ENCODE measurements at regions not wholly inside any gene's neighbourhood (a gene's known extent, or its start where the extent isn't known, plus 50 kb on each side); places are given as distances from the start of the nearest gene placed in this dataset.

DNA sequence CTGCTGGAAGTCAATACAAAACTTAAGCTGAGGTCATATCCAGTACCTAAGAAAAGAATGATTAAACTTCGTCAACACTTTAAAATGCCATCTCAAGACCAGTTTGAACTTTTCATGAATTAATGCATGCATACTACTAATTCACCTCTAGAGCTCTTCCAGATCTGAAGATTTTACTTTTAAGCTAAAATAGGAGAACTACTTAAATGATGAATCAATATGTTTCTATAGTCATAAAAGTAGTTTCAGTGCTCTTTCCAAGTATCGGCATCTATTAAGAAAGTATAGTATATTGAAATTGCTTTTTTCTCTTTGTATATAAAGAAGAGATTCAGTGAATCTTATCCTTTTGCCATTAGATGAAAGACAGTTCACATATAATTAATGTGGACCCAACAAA, 1123.9 kb downstream of the PCDH9 start:
- Histone ChIP-seq H3K18ac (ENCODE audit: low read length) (no peak overlapping the region), H3K4me2 (ENCODE audit: low read length) (no peak overlapping the region), H2AK5ac (ENCODE audit: low read length) (no peak overlapping the region)

DNA sequence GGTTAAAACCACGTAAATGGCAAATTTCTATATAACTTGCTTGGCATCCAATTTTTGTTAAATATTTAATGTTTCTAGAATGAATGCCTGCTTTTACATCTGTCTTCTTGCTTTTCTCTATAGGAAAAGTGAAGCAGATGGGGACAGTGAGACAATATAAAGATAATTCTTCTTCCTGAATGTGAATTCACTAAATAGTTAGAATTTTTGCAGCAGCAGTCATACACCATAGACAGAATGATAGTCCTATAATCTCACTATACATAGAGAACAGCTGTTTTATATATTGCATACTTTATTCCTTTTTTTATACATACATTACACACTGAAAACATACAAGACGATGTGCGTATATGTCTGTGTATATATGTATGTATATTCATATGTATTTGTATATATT, 1127.3 kb downstream of the PCDH9 start:
- H3K4me3 ChIP-seq (ENCODE audit: low read length), result no peak overlapping the region
- no peak overlapping the region for H2BK120ac ChIP-seq (ENCODE audit: low read depth, low read length)
- no peaks in the 10 kb centered on the region for H3K79me1 ChIP-seq (ENCODE audit: low read length)
- H4K5ac ChIP-seq (ENCODE audit: low read length), result no peak overlapping the region
- WGBS (ENCODE audit: extremely low coverage, insufficient coverage, low lambda C conversion rate), result no CpG with 5 or more reads among the region's 3 CpGs
- H2AK5ac ChIP-seq (ENCODE audit: low read length), result no peak overlapping the region
- H4K8ac ChIP-seq (ENCODE audit: low read depth, low read length), result no peak overlapping the region
- no peak overlapping the region for H3K4me2 ChIP-seq (ENCODE audit: low read length)
- no peak overlapping the region for H3K56ac ChIP-seq (ENCODE audit: low read length)
- H3K27ac ChIP-seq (ENCODE audit: low read depth, low read length), result no peak overlapping the region
- DNase-seq, result no peak
- H3K4me1 ChIP-seq (ENCODE audit: control insufficient read depth, low read depth, low read length), result no peaks in the 10 kb centered on the region
- no peaks in the 10 kb centered on the region for H3K36me3 ChIP-seq (ENCODE audit: control insufficient read depth, insufficient read depth, low read length)
- no peaks in the 10 kb centered on the region for H3K79me2 ChIP-seq (ENCODE audit: control insufficient read depth, insufficient read depth, low read length)
- H3K4ac ChIP-seq (ENCODE audit: low read depth, low read length), result no peak overlapping the region
- no peak overlapping the region for H3K9ac ChIP-seq (ENCODE audit: low read length)
- no peak overlapping the region for H2BK15ac ChIP-seq (replicated peaks; ENCODE audit: low read depth)
- no peak overlapping the region for H3K23ac ChIP-seq (ENCODE audit: low read length)
- H3K18ac ChIP-seq (ENCODE audit: low read length), result no peak overlapping the region
- no peaks in the 10 kb centered on the region for H3K27me3 ChIP-seq (ENCODE audit: insufficient read depth, low read length, poor library complexity)
- no peak overlapping the region for H2BK5ac ChIP-seq (ENCODE audit: low read length)

More for the DNA sequence above, 1123.9 kb downstream of the PCDH9 start:
- H3K4me3 ChIP-seq (ENCODE audit: low read length), result no peak overlapping the region
- H4K5ac ChIP-seq (ENCODE audit: low read length), result no peak overlapping the region
- H2BK120ac ChIP-seq (ENCODE audit: low read depth, low read length), result no peak overlapping the region
- H3K4me1 ChIP-seq (ENCODE audit: control insufficient read depth, low read depth, low read length), result no peaks in the 10 kb centered on the region
- H3K27ac ChIP-seq (ENCODE audit: low read depth, low read length), result no peak overlapping the region
- H3K36me3 ChIP-seq (ENCODE audit: control insufficient read depth, insufficient read depth, low read length), result no peaks in the 10 kb centered on the region
- no peak overlapping the region for H4K8ac ChIP-seq (ENCODE audit: low read depth, low read length)
- H3K27me3 ChIP-seq (ENCODE audit: insufficient read depth, low read length, poor library complexity), result no peaks in the 10 kb centered on the region
- H3K4ac ChIP-seq (ENCODE audit: low read depth, low read length), result no peak overlapping the region
- H3K23ac ChIP-seq (ENCODE audit: low read length), result no peak overlapping the region
- no CpG with 5 or more reads among the region's 2 CpGs for WGBS (ENCODE audit: extremely low coverage, insufficient coverage, low lambda C conversion rate)
- H3K9ac ChIP-seq (ENCODE audit: low read length), result no peak overlapping the region
- H2BK5ac ChIP-seq (ENCODE audit: low read length), result no peak overlapping the region
- H3K79me1 ChIP-seq (ENCODE audit: low read length), result no peaks in the 10 kb centered on the region
- no peak overlapping the region for H2BK15ac ChIP-seq (replicated peaks; ENCODE audit: low read depth)
- no peak for DNase-seq
- no peaks in the 10 kb centered on the region for H3K79me2 ChIP-seq (ENCODE audit: control insufficient read depth, insufficient read depth, low read length)
- no peak overlapping the region for H3K56ac ChIP-seq (ENCODE audit: low read length)

- no peak overlapping the region for H4K8ac ChIP-seq (ENCODE audit: low read depth, low read length)
- H2AK5ac ChIP-seq (ENCODE audit: low read length), result no peak overlapping the region
- H3K27me3 ChIP-seq (ENCODE audit: insufficient read depth, low read length, poor library complexity), result no peaks in the 10 kb centered on the region
- WGBS (ENCODE audit: extremely low coverage, insufficient coverage, low lambda C conversion rate), result no CpG with 5 or more reads among the region's 10 CpGs
- H3K9ac ChIP-seq (ENCODE audit: low read length), result no peak overlapping the region
- H3K36me3 ChIP-seq (ENCODE audit: control insufficient read depth, insufficient read depth, low read length), result no peaks in the 10 kb centered on the region
- H2BK120ac ChIP-seq (ENCODE audit: low read depth, low read length), result no peak overlapping the region
- H3K4me3 ChIP-seq (ENCODE audit: low read length), result no peak overlapping the region
- no peak overlapping the region for H3K56ac ChIP-seq (ENCODE audit: low read length)
- H3K4ac ChIP-seq (ENCODE audit: low read depth, low read length), result no peak overlapping the region
- H2BK5ac ChIP-seq (ENCODE audit: low read length), result no peak overlapping the region
- no peaks in the 10 kb centered on the region for H3K79me2 ChIP-seq (ENCODE audit: control insufficient read depth, insufficient read depth, low read length)
- H3K79me1 ChIP-seq (ENCODE audit: low read length), result no peaks in the 10 kb centered on the region
- DNase-seq, result no peak
- no peak overlapping the region for H2BK15ac ChIP-seq (replicated peaks; ENCODE audit: low read depth)
- H3K23ac ChIP-seq (ENCODE audit: low read length), result no peak overlapping the region
- H3K27ac ChIP-seq (ENCODE audit: low read depth, low read length), result no peak overlapping the region
- no peaks in the 10 kb centered on the region for H3K4me1 ChIP-seq (ENCODE audit: control insufficient read depth, low read depth, low read length)
- H3K18ac ChIP-seq (ENCODE audit: low read length), result no peak overlapping the region
- no peak overlapping the region for H4K5ac ChIP-seq (ENCODE audit: low read length)
- no peak overlapping the region for H3K4me2 ChIP-seq (ENCODE audit: low read length)
Measured at GRCh38 chr13:66099825-66100224, 1130.3 kb downstream of the PCDH9 start.

DNA sequence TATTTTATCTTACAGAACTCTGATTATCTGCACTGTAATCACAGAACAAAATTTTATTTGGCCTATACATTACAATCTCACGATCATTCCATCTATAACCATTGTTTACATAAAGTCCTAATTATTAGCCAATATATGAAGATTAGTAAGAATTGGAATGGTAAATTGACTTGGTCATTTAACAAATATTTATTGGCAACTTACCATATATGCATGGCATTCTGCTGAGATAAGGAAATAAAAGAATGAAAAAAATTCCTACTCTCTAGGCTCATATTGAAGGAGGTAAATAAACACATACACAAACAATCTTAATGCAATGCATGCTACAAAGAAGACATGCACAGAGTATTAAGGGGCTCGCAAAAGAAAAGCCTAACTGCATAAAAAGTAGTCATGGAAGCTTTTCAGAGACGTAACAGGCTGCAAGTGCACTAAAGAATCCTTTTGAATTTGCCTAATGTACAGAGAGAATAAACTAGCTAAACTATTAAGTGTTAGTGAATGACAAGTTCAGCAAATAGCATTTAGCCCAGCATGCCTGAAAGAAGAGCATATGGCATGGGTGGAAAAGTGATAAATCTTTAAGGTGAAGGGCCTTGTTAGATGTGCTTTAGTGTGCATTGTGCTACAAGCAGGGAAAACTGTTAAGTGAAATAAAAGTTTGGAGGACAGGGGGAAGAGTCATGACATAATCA, 1131.1 kb downstream of the PCDH9 start:
- H3K79me2 ChIP-seq (ENCODE audit: control insufficient read depth, insufficient read depth, low read length), result no peaks in the 10 kb centered on the region
- no peak overlapping the region for H3K4ac ChIP-seq (ENCODE audit: low read depth, low read length)
- 100% methylated on average over 1 of the region's 3 CpGs for WGBS (ENCODE audit: extremely low coverage, insufficient coverage, low lambda C conversion rate)
- H3K79me1 ChIP-seq (ENCODE audit: low read length), result no peaks in the 10 kb centered on the region
- no peak overlapping the region for H3K4me2 ChIP-seq (ENCODE audit: low read length)
- no peak overlapping the region for H3K56ac ChIP-seq (ENCODE audit: low read length)
- no peak overlapping the region for H3K27ac ChIP-seq (ENCODE audit: low read depth, low read length)
- H3K9ac ChIP-seq (ENCODE audit: low read length), result no peak overlapping the region
- no peak for DNase-seq
- H3K27me3 ChIP-seq (ENCODE audit: insufficient read depth, low read length, poor library complexity), result no peaks in the 10 kb centered on the region
- no peak overlapping the region for H4K5ac ChIP-seq (ENCODE audit: low read length)
- H3K23ac ChIP-seq (ENCODE audit: low read length), result no peak overlapping the region
- no peak overlapping the region for H2AK5ac ChIP-seq (ENCODE audit: low read length)
- no peaks in the 10 kb centered on the region for H3K36me3 ChIP-seq (ENCODE audit: control insufficient read depth, insufficient read depth, low read length)
- H2BK15ac ChIP-seq (replicated peaks; ENCODE audit: low read depth), result no peak overlapping the region
- H2BK120ac ChIP-seq (ENCODE audit: low read depth, low read length), result no peak overlapping the region
- H3K4me1 ChIP-seq (ENCODE audit: control insufficient read depth, low read depth, low read length), result no peaks in the 10 kb centered on the region
- no peak overlapping the region for H2BK5ac ChIP-seq (ENCODE audit: low read length)
- H3K4me3 ChIP-seq (ENCODE audit: low read length), result no peak overlapping the region
- H4K8ac ChIP-seq (ENCODE audit: low read depth, low read length), result no peak overlapping the region
- H3K18ac ChIP-seq (ENCODE audit: low read length), result no peak overlapping the region

DNA sequence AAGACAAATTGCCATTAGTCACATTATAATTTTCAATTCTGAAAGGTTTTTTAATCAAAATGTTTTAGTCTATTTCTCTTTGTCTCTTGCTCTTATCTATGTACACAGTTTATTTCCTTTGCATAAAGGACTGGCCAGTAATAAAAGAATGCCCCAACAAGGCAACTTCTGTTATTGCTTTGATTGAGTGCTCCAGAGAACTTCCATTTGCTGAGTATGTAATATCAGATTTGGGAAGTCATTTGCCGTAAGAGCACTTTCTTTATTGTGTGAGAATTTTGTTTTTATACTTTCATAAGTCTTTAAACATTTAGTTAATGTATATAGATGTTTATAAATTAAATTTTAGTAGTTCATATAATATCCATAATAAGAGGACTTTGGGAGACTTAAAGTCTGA, 1140.4 kb downstream of the PCDH9 start:
- Histone ChIP-seq H3K4me2 (ENCODE audit: low read length) (no peak overlapping the region), H3K27ac (ENCODE audit: low read depth, low read length) (no peak overlapping the region)

GRCh38 chr13:66087269-66087710, 1142.8 kb downstream of the PCDH9 start:
- Histone ChIP-seq H4K8ac (ENCODE audit: low read depth, low read length) (no peak overlapping the region), H3K18ac (ENCODE audit: low read length) (no peak overlapping the region), H3K4ac (ENCODE audit: low read depth, low read length) (no peak overlapping the region), H3K4me2 (ENCODE audit: low read length) (no peak overlapping the region), H3K36me3 (ENCODE audit: control insufficient read depth, insufficient read depth, low read length) (no peaks in the 10 kb centered on the region), H2AK5ac (ENCODE audit: low read length) (no peak overlapping the region), H3K4me1 (ENCODE audit: control insufficient read depth, low read depth, low read length) (no peaks in the 10 kb centered on the region), H2BK15ac (replicated peaks; ENCODE audit: low read depth) (no peak overlapping the region), H3K79me2 (ENCODE audit: control insufficient read depth, insufficient read depth, low read length) (no peaks in the 10 kb centered on the region), H2BK120ac (ENCODE audit: low read depth, low read length) (no peak overlapping the region), H3K4me3 (ENCODE audit: low read length) (no peak overlapping the region), H2BK5ac (ENCODE audit: low read length) (no peak overlapping the region), H3K56ac (ENCODE audit: low read length) (no peak overlapping the region), H3K27ac (ENCODE audit: low read depth, low read length) (no peak overlapping the region), H3K9ac (ENCODE audit: low read length) (no peak overlapping the region), H4K5ac (ENCODE audit: low read length) (no peak overlapping the region), H3K79me1 (ENCODE audit: low read length) (no peaks in the 10 kb centered on the region), H3K23ac (ENCODE audit: low read length) (no peak overlapping the region), H3K27me3 (ENCODE audit: insufficient read depth, low read length, poor library complexity) (no peaks in the 10 kb centered on the region)
- no peak for DNase-seq
- no CpG with 5 or more reads among the region's 2 CpGs for WGBS (ENCODE audit: extremely low coverage, insufficient coverage, low lambda C conversion rate)

More for the DNA sequence above, 1140.4 kb downstream of the PCDH9 start:
- no peak for DNase-seq
- H3K56ac ChIP-seq (ENCODE audit: low read length), result no peak overlapping the region
- no peaks in the 10 kb centered on the region for H3K79me2 ChIP-seq (ENCODE audit: control insufficient read depth, insufficient read depth, low read length)
- H4K8ac ChIP-seq (ENCODE audit: low read depth, low read length), result no peak overlapping the region
- H3K4ac ChIP-seq (ENCODE audit: low read depth, low read length), result no peak overlapping the region
- H3K4me1 ChIP-seq (ENCODE audit: control insufficient read depth, low read depth, low read length), result no peaks in the 10 kb centered on the region
- H3K23ac ChIP-seq (ENCODE audit: low read length), result no peak overlapping the region
- H4K5ac ChIP-seq (ENCODE audit: low read length), result no peak overlapping the region
- no peak overlapping the region for H2AK5ac ChIP-seq (ENCODE audit: low read length)
- no peaks in the 10 kb centered on the region for H3K79me1 ChIP-seq (ENCODE audit: low read length)
- H3K9ac ChIP-seq (ENCODE audit: low read length), result no peak overlapping the region
- no peak overlapping the region for H2BK120ac ChIP-seq (ENCODE audit: low read depth, low read length)
- H2BK5ac ChIP-seq (ENCODE audit: low read length), result no peak overlapping the region
- H3K36me3 ChIP-seq (ENCODE audit: control insufficient read depth, insufficient read depth, low read length), result no peaks in the 10 kb centered on the region
- no peak overlapping the region for H3K18ac ChIP-seq (ENCODE audit: low read length)
- no peak overlapping the region for H2BK15ac ChIP-seq (replicated peaks; ENCODE audit: low read depth)
- H3K4me3 ChIP-seq (ENCODE audit: low read length), result no peak overlapping the region
- no peaks in the 10 kb centered on the region for H3K27me3 ChIP-seq (ENCODE audit: insufficient read depth, low read length, poor library complexity)
- WGBS (ENCODE audit: extremely low coverage, insufficient coverage, low lambda C conversion rate), result no CpG with 5 or more reads among the region's 1 CpG
